A549 (cell line): ENCODE measurements at regions not wholly inside any gene's neighbourhood (a gene's known extent, or its start where the extent isn't known, plus 50 kb on each side); places are given as distances from the start of the nearest gene placed in this dataset.
"Not testable (repeated sequence)": the region's sequence is repeated elsewhere in the genome, so short reads cannot be mapped to it uniquely, and the experiment has no call there.

Source experiments
- ATAC-seq, 2 experiments: fragments of 200-7000 bp in 1 of 2; fragments of >200 bp in 1 of 2; cut with Nextera tagmentation in 1 of 2; cut with Tn5 transposase in 1 of 2; 3 replicates each; pipeline versions ENCODE4 v1.8.0 to v1.9.1; 2018 to 2020; ENCODE audit warnings: mild to moderate bottlenecking in 1 of 2, moderate library complexity in 1 of 2
- CTCF ChIA-PET: fragments of 300-600 bp; sonication (Branson Sonifier 250); formaldehyde crosslinking; extraction: SDS; loops from one replicate; lab custom pipeline; 2021; ENCODE audit warnings: antibody characterized with exemption, inconsistent platforms; lab: Yijun Ruan, JAX
- POLR2A ChIA-PET: fragments of 350-600 bp; formaldehyde crosslinking; extraction: SDS; loops from one replicate; lab custom pipeline; 2021; ENCODE audit warnings: antibody characterized with exemption, inconsistent platforms; lab: Yijun Ruan, JAX
- DNase-seq, 2 experiments: peaks; one replicate each; pipeline versions ENCODE4 v3.0.0 to v3.0.0-alpha.2; 2011 to 2016; ENCODE audit warnings: low read depth in 1 of 2, low spot score in 1 of 2
- FAIRE-seq: peaks from 2 replicates; lab custom pipeline; 2011; peaks lifted over from hg19 to GRCh38; lab: Jason Lieb, UNC
- H3K27ac ChIP-seq, 2 experiments: fragments of >200 bp; sonication (Bioruptor Twin); formaldehyde crosslinking; 3 replicates each; pipeline ENCODE4 v1.5.1; 2016 to 2017
- H3K4me1 ChIP-seq: fragments of >200 bp; sonication (Bioruptor Twin); formaldehyde crosslinking; 3 replicates; pipeline ENCODE4 v1.6.1; 2016
- H3K4me2 ChIP-seq: fragments of >200 bp; sonication (Bioruptor Twin); formaldehyde crosslinking; 3 replicates; pipeline ENCODE4 v1.6.1; 2016
- H3K4me3 ChIP-seq: fragments of >200 bp; sonication (Bioruptor Twin); formaldehyde crosslinking; 3 replicates; pipeline ENCODE4 v1.5.1; 2016
- H3K9me3 ChIP-seq: fragments of >200 bp; sonication (Bioruptor Twin); formaldehyde crosslinking; 3 replicates; pipeline ENCODE4 v1.6.1; 2016
- EHF ChIP-seq: fragments of 250-450 bp; sonication (Bioruptor Pico); IDR thresholded peaks from 2 replicates; pipeline ENCODE4 v1.5.0; 2020; ENCODE audit warnings: mild to moderate bottlenecking
- EHMT2 ChIP-seq: fragments of 200-600 bp; sonication (generic); IDR thresholded peaks from 2 replicates; pipeline ENCODE4 v1.6.1; 2016; ENCODE audit warnings: antibody characterized with exemption, low read depth, mild to moderate bottlenecking, moderate library complexity
- GATA3 ChIP-seq: IDR thresholded peaks from 2 replicates; pipeline ENCODE4 v1.6.1; 2012; ENCODE audit warnings: borderline replicate concordance
- HDAC2 ChIP-seq: fragments of 200-600 bp; sonication (generic); IDR thresholded peaks from 2 replicates; pipeline ENCODE4 v1.6.1; 2016
- HOXA7 ChIP-seq: fragments of 250-450 bp; sonication (Bioruptor Pico); IDR thresholded peaks from 2 replicates; pipeline ENCODE4 v1.5.0; 2020; ENCODE audit warnings: mild to moderate bottlenecking, moderate library complexity
- HOXB13 ChIP-seq: fragments of 250-450 bp; sonication (Bioruptor Pico); IDR thresholded peaks from 2 replicates; pipeline ENCODE4 v1.5.0; 2020; ENCODE audit warnings: low read depth, mild to moderate bottlenecking, moderate library complexity
- HOXB5 ChIP-seq: fragments of 250-450 bp; sonication (Bioruptor Pico); IDR thresholded peaks from 2 replicates; pipeline ENCODE4 v1.5.0; 2020; ENCODE audit warnings: mild to moderate bottlenecking, moderate library complexity
- JUN ChIP-seq, 2 experiments: fragments of >200 bp; sonication (Bioruptor Twin); formaldehyde crosslinking; IDR thresholded peaks; 2 replicates in 1 of 2; 3 replicates in 1 of 2; pipeline ENCODE4 v1.6.1; 2016 to 2017
- JUNB ChIP-seq: fragments of >200 bp; sonication (Bioruptor Twin); formaldehyde crosslinking; IDR thresholded peaks from 2 replicates; pipeline ENCODE4 v1.6.1; 2016
- MAFK ChIP-seq: fragments of 450-650 bp; IDR thresholded peaks from 2 replicates; pipeline ENCODE4 v1.6.1; 2014; ENCODE audit not compliant: partially characterized antibody
- NR3C1 ChIP-seq: fragments of >200 bp; sonication (Bioruptor Twin); formaldehyde crosslinking; IDR thresholded peaks from 3 replicates; pipeline ENCODE4 v1.6.1; 2017
- PHF8 ChIP-seq: fragments of 200-600 bp; sonication (generic); IDR thresholded peaks from 2 replicates; pipeline ENCODE4 v1.6.1; 2016; ENCODE audit warnings: low read depth, mild to moderate bottlenecking, antibody characterized with exemption, moderate library complexity, borderline replicate concordance
- POLR2A ChIP-seq: IDR thresholded peaks from 2 replicates; pipeline ENCODE4 v1.6.1; 2012; ENCODE audit warnings: mild to moderate bottlenecking, low read length
- POLR2AphosphoS2 ChIP-seq: conservative IDR thresholded peaks from 2 replicates; pipeline ENCODE4 v1.6.1; 2012; ENCODE audit warnings: low read length, improper control_type of control experiment, inconsistent platforms
- RCOR1 ChIP-seq: fragments of 150-350 bp; IDR thresholded peaks from 2 replicates; pipeline ENCODE4 v1.6.1; 2014; ENCODE audit warnings: antibody characterized with exemption, low read length, low read depth
- RFX5 ChIP-seq: fragments of 450-650 bp; IDR thresholded peaks from 2 replicates; pipeline ENCODE4 v1.7.1; 2014; ENCODE audit warnings: antibody characterized with exemption, mild to moderate bottlenecking, moderate library complexity
- RNF2 ChIP-seq: fragments of 200-600 bp; sonication (generic); IDR thresholded peaks from 2 replicates; pipeline ENCODE4 v1.6.1; 2016; ENCODE audit warnings: low read depth, mild to moderate bottlenecking, antibody characterized with exemption, moderate library complexity, borderline replicate concordance
- TFCP2L1 ChIP-seq: fragments of 250-450 bp; sonication (Bioruptor Pico); IDR thresholded peaks from 2 replicates; pipeline ENCODE4 v1.5.0; 2021; ENCODE audit warnings: mild to moderate bottlenecking
- ZFP36 ChIP-seq: fragments of 450-650 bp; IDR thresholded peaks from 2 replicates; pipeline ENCODE4 v1.6.1; 2014; ENCODE audit warnings: borderline replicate concordance; ENCODE audit not compliant: partially characterized antibody
- WGBS: methylation state at CpG from one replicate; pipeline ENCODE4 v1.1.6; 2017; ENCODE audit errors: missing lambda C conversion rate; 5-methylcytosine and 5-hydroxymethylcytosine counted together
- TF ChIP-seq, protein P1 (sequence below): fragments of >200 bp; sonication (Bioruptor Twin); formaldehyde crosslinking; IDR thresholded peaks from 3 replicates; pipeline ENCODE4 v1.6.1; 2016
- TF ChIP-seq, protein P2 (sequence below): IDR thresholded peaks from 2 replicates; pipeline ENCODE4 v1.6.1; 2012
- TF ChIP-seq, protein P3 (sequence below): fragments of >200 bp; sonication (Bioruptor Twin); formaldehyde crosslinking; IDR thresholded peaks from 2 replicates; pipeline ENCODE4 v1.6.1; 2016
- TF ChIP-seq, protein P4 (sequence below): fragments of 250-450 bp; sonication (Bioruptor Pico); IDR thresholded peaks from 2 replicates; pipeline ENCODE4 v1.5.0; 2021; ENCODE audit warnings: mild to moderate bottlenecking, moderate library complexity, borderline replicate concordance
- TF ChIP-seq, protein P5 (sequence below): IDR thresholded peaks from 2 replicates; pipeline ENCODE4 v1.6.1; 2012; ENCODE audit warnings: low read depth, borderline replicate concordance

DNA sequence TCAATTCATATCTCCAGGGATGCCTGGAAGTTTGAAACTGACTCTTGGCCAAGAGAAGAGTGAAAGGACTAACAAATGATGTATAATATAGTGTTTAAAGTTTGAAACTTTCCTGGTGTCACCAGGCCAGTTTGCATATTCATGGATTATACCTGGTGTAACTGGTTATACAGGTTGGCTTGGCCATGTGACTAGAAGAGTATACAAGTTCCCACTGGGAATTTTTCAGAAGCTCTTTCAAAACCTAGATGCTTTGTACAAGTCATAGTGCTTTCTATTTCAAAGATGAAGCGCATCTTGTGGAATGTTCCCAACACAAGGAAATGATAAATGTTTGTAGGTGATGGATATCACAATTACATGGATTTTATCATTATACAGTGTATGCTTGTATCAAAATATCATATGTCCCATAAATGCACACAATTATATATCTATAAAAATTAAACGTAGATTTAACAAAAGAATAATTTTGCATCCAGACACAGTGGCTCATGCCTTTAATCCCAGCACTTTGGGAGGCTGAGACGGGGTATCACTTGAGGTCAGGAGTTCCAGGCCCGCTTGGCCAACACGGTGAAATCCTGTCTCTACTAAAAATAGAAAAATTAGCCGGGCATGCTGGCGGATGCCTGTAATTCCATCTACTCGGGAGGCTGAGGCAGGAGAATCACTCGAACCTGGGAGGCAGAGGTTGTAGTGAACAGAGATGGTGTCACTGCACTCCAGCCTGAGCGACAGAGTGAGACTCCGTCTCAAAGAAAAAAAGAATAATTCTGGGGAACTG is 1420.2 kb downstream of the GRIK2 start:
- DNase-seq, result no peak
- FAIRE-seq, result no peak

DNA sequence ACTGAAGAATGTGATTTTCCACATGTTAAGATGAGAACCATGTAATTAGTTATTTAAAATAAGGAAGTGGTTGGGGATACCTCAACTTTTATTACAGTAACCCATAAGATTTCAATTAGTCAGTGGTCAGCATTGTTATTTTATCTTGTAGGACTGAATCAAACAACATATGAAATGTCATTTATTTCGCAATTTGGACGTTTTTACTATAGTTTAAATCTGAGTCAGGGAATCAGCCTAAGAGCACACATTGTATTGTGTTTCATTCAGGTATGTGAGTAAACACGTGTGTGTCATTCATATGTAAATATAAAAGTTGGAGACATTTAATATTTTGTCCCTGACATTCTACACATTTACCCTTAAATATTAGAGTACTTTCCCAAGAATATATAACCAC is 1418.7 kb downstream of the GRIK2 start:
- no peak overlapping the region for H3K27ac ChIP-seq
- CTCF ChIA-PET, result no interaction called here

More for the DNA sequence above, 1420.2 kb downstream of the GRIK2 start:
- POLR2A ChIA-PET, result no interaction called here
- H3K9me3 ChIP-seq, result no peaks in the 10 kb centered on the region
- no peak overlapping the region for H3K4me3 ChIP-seq
- CTCF ChIA-PET, result no interaction called here
- no peaks in the 10 kb centered on the region for H3K4me1 ChIP-seq
- ATAC-seq, result no peak
- 20% methylated on average over 11 of the region's 11 CpGs for WGBS
- no peak overlapping the region for H3K4me2 ChIP-seq
- H3K27ac ChIP-seq, result no peak overlapping the region
- TF ChIP-seq EHMT2 (no peak), JUN (IDR thresholded peaks at IDR 0.05) (no peak), GATA3 (no peak), NR3C1 (no peak)
- TF ChIP-seq, protein P1, sequence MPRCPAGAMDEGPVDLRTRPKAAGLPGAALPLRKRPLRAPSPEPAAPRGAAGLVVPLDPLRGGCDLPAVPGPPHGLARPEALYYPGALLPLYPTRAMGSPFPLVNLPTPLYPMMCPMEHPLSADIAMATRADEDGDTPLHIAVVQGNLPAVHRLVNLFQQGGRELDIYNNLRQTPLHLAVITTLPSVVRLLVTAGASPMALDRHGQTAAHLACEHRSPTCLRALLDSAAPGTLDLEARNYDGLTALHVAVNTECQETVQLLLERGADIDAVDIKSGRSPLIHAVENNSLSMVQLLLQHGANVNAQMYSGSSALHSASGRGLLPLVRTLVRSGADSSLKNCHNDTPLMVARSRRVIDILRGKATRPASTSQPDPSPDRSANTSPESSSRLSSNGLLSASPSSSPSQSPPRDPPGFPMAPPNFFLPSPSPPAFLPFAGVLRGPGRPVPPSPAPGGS, result no peak
- TF ChIP-seq, protein P2, sequence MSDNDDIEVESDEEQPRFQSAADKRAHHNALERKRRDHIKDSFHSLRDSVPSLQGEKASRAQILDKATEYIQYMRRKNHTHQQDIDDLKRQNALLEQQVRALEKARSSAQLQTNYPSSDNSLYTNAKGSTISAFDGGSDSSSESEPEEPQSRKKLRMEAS, result no peak

DNA sequence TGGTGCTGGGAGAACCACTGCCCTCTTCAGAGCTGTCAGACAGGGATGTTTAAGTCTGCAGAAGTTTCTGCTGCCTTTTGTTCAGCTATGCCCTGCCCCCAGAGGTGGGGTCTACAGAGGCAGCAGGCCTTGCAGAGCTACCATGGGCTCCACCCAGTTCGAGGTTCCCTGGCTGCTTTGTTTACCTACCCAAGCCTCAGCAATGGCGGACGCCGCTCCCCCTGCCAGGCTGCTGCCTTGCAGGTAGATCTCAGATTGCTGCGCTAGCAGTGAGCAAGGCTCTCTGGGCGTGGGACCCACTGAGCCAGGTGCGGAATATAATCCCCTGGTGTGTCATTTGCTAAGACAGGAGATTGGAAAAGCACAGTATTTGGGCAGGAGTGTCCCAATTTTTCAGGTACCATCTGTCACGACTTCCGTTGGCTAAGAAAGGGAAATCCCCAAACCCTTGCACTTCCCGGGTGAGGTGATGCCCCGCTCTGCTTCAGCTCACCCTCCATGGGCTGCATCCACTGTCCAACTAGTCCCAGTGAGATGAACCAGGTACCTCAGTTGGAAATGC is 1415.5 kb downstream of the GRIK2 start:
- H3K4me3 ChIP-seq, H3K4me1 ChIP-seq, FAIRE-seq, POLR2A ChIA-PET, CTCF ChIA-PET, H3K4me2 ChIP-seq, H3K9me3 ChIP-seq, ATAC-seq, H3K27ac ChIP-seq, DNase-seq: not testable (repeated sequence)
- 13% methylated on average over 5 of the region's 11 CpGs for WGBS

More for the DNA sequence above, 1418.7 kb downstream of the GRIK2 start:
- no peaks in the 10 kb centered on the region for H3K4me1 ChIP-seq
- DNase-seq (no peak), FAIRE-seq (no peak), ATAC-seq (no peak)
- POLR2A ChIA-PET, result no interaction called here
- WGBS, result 10% methylated on average over 3 of the region's 3 CpGs
- TF ChIP-seq RNF2 (no peak), PHF8 (no peak), JUNB (no peak), JUN (IDR thresholded peaks at IDR 0.05) (no peak), MAFK (no peak), HOXA7 (CRISPR knock-in tag) (no peak), EHF (CRISPR knock-in tag) (no peak), NR3C1 (no peak), POLR2A (no peak), POLR2AphosphoS2 (no peak), ZFP36 (no peak), RFX5 (no peak), HOXB5 (CRISPR knock-in tag) (no peak), HDAC2 (no peak), TFCP2L1 (CRISPR knock-in tag) (no peak), RCOR1 (no peak), HOXB13 (CRISPR knock-in tag) (no peak)
- TF ChIP-seq, protein P3, sequence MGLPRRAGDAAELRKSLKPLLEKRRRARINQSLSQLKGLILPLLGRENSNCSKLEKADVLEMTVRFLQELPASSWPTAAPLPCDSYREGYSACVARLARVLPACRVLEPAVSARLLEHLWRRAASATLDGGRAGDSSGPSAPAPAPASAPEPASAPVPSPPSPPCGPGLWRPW, result no peak
- TF ChIP-seq, protein P4, sequence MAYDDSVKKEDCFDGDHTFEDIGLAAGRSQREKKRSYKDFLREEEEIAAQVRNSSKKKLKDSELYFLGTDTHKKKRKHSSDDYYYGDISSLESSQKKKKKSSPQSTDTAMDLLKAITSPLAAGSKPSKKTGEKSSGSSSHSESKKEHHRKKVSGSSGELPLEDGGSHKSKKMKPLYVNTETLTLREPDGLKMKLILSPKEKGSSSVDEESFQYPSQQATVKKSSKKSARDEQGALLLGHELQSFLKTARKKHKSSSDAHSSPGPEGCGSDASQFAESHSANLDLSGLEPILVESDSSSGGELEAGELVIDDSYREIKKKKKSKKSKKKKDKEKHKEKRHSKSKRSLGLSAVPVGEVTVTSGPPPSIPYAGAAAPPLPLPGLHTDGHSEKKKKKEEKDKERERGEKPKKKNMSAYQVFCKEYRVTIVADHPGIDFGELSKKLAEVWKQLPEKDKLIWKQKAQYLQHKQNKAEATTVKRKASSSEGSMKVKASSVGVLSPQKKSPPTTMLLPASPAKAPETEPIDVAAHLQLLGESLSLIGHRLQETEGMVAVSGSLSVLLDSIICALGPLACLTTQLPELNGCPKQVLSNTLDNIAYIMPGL, result no peak
- TF ChIP-seq, protein P5, sequence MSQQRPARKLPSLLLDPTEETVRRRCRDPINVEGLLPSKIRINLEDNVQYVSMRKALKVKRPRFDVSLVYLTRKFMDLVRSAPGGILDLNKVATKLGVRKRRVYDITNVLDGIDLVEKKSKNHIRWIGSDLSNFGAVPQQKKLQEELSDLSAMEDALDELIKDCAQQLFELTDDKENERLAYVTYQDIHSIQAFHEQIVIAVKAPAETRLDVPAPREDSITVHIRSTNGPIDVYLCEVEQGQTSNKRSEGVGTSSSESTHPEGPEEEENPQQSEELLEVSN, result no peak
- no peak overlapping the region for H3K4me3 ChIP-seq
- H3K4me2 ChIP-seq, result no peak overlapping the region
- H3K9me3 ChIP-seq, result no peaks in the 10 kb centered on the region
